ENCODE measurements at regions not wholly inside any gene's neighbourhood (a gene's known extent, or its start where the extent isn't known, plus 50 kb on each side); places are given as distances from the start of the nearest gene placed in this dataset.

DNA sequence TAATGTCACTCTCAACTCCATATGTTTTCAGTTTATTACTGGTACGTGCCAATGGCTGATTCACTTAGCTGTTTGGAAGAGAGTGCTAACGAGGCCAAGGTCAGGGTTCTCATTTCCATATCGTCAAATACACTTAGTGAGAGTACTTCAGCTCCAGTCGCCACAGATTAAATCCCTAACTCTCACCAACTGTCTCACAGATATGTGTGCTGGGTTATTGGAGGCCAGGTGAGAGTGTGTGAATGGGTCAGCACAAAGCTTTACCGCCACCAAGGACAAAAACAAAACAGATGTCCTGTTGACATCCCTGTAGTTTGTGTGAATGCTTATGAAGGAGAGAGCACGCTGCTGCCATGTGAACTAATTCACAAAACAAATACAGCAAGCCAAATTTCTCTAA is 133.5 kb upstream of the TBL1XR1 start:
- TF ChIP-seq, protein P1, sequence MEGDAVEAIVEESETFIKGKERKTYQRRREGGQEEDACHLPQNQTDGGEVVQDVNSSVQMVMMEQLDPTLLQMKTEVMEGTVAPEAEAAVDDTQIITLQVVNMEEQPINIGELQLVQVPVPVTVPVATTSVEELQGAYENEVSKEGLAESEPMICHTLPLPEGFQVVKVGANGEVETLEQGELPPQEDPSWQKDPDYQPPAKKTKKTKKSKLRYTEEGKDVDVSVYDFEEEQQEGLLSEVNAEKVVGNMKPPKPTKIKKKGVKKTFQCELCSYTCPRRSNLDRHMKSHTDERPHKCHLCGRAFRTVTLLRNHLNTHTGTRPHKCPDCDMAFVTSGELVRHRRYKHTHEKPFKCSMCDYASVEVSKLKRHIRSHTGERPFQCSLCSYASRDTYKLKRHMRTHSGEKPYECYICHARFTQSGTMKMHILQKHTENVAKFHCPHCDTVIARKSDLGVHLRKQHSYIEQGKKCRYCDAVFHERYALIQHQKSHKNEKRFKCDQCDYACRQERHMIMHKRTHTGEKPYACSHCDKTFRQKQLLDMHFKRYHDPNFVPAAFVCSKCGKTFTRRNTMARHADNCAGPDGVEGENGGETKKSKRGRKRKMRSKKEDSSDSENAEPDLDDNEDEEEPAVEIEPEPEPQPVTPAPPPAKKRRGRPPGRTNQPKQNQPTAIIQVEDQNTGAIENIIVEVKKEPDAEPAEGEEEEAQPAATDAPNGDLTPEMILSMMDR (conservative IDR thresholded peaks at IDR 0.05; ENCODE audit: low read depth, low read length): no peak
- no peak for TF ChIP-seq EZH2 (IDR thresholded peaks at IDR 0.05; ENCODE audit: low read length, unreplicated experiment)

Data from PC-3 (cell line).